Parathyroid adenoma (tissue), 2 donors: ENCODE measurements at regions not wholly inside any gene's neighbourhood (a gene's known extent, or its start where the extent isn't known, plus 50 kb on each side); places are given as distances from the start of the nearest gene placed in this dataset.

ENCODE experiments used
- H2AFZ ChIP-seq: fragments of 300-600 bp; sonication (generic); one replicate; pipeline ENCODE4 v1.7.0; 2017; ENCODE audit warnings: antibody characterized with exemption, mild to moderate bottlenecking
- H3K27ac ChIP-seq: fragments of 300-600 bp; sonication (generic); one replicate; pipeline ENCODE4 v1.7.0; 2017
- H3K27me3 ChIP-seq: fragments of 300-600 bp; sonication (generic); one replicate; pipeline ENCODE4 v1.7.0; 2017; ENCODE audit warnings: low read length; ENCODE audit not compliant: control insufficient read depth, insufficient read depth
- H3K36me3 ChIP-seq: fragments of 300-600 bp; sonication (generic); one replicate; pipeline ENCODE4 v1.7.0; 2017; ENCODE audit warnings: low read length; ENCODE audit not compliant: control insufficient read depth, insufficient read depth
- H3K4me1 ChIP-seq: fragments of 300-600 bp; sonication (generic); one replicate; pipeline ENCODE4 v1.7.0; 2017; ENCODE audit warnings: control low read depth
- H3K4me2 ChIP-seq: fragments of 300-600 bp; sonication (generic); one replicate; pipeline ENCODE4 v1.7.0; 2017; ENCODE audit warnings: low read length
- H3K4me3 ChIP-seq: fragments of 300-600 bp; sonication (generic); one replicate; pipeline ENCODE4 v1.7.0; 2017; ENCODE audit warnings: low read depth, low read length
- H3K79me2 ChIP-seq: fragments of 300-600 bp; sonication (generic); one replicate; pipeline ENCODE4 v1.7.0; 2017; ENCODE audit warnings: control low read depth
- H3K9ac ChIP-seq: fragments of 300-600 bp; sonication (generic); one replicate; pipeline ENCODE4 v1.7.0; 2017; ENCODE audit warnings: mild to moderate bottlenecking
- H3K9me3 ChIP-seq: fragments of 300-600 bp; sonication (generic); one replicate; pipeline ENCODE4 v1.7.0; 2017; ENCODE audit warnings: low read length; ENCODE audit not compliant: control insufficient read depth
- CTCF ChIP-seq: fragments of 300-600 bp; sonication (generic); IDR thresholded peaks from one replicate; pipeline ENCODE4 v1.7.0; 2017; ENCODE audit warnings: antibody characterized with exemption, mild to moderate bottlenecking
- donor health status: primary hyperparathyroidism.

- no peaks in the 10 kb centered on the region for H3K36me3 ChIP-seq
- no peak overlapping the region for H3K9ac ChIP-seq
- TF ChIP-seq CTCF: no peak
- H3K9me3 ChIP-seq: no peaks in the 10 kb centered on the region
- no peak overlapping the region for H3K27ac ChIP-seq
- H3K4me1 ChIP-seq: no peaks in the 10 kb centered on the region
- no peak overlapping the region for H3K4me2 ChIP-seq
- no peak overlapping the region for H2AFZ ChIP-seq
- H3K4me3 ChIP-seq: no peak overlapping the region
- no peaks in the 10 kb centered on the region for H3K79me2 ChIP-seq
- no peaks in the 10 kb centered on the region for H3K27me3 ChIP-seq
Measured at GRCh38 chr10:55266797-55267196, 465.8 kb upstream of the PCDH15 start.

GRCh38 chr10:55263327-55263726, 462.3 kb upstream of the PCDH15 start:
- H3K9ac ChIP-seq: no peak overlapping the region
- no peak for TF ChIP-seq CTCF
- H3K27me3 ChIP-seq: no peaks in the 10 kb centered on the region
- H3K4me3 ChIP-seq: no peak overlapping the region
- H2AFZ ChIP-seq: no peak overlapping the region
- H3K36me3 ChIP-seq: no peaks in the 10 kb centered on the region
- no peak overlapping the region for H3K4me2 ChIP-seq
- no peaks in the 10 kb centered on the region for H3K79me2 ChIP-seq
- H3K27ac ChIP-seq: no peak overlapping the region
- H3K9me3 ChIP-seq: no peaks in the 10 kb centered on the region
- H3K4me1 ChIP-seq: no peaks in the 10 kb centered on the region

GRCh38 chr10:55242544-55242943, 441.5 kb upstream of the PCDH15 start:
- H3K79me2 ChIP-seq: no peaks in the 10 kb centered on the region

GRCh38 chr10:55237462-55237861, 436.4 kb upstream of the PCDH15 start:
- Histone ChIP-seq H3K79me2 (no peaks in the 10 kb centered on the region), H3K27ac (no peak overlapping the region), H3K4me1 (no peaks in the 10 kb centered on the region), H3K9me3 (no peaks in the 10 kb centered on the region), H2AFZ (no peak overlapping the region), H3K9ac (no peak overlapping the region), H3K4me2 (no peak overlapping the region), H3K4me3 (no peak overlapping the region), H3K27me3 (no peaks in the 10 kb centered on the region), H3K36me3 (no peaks in the 10 kb centered on the region)
- no peak for TF ChIP-seq CTCF

More at GRCh38 chr10:55242544-55242943, 441.5 kb upstream of the PCDH15 start:
- no peak for TF ChIP-seq CTCF
- no peak overlapping the region for H2AFZ ChIP-seq
- no peaks in the 10 kb centered on the region for H3K9me3 ChIP-seq
- no peaks in the 10 kb centered on the region for H3K36me3 ChIP-seq
- no peak overlapping the region for H3K27ac ChIP-seq
- H3K4me1 ChIP-seq: no peaks in the 10 kb centered on the region
- no peak overlapping the region for H3K4me2 ChIP-seq
- no peak overlapping the region for H3K4me3 ChIP-seq
- H3K27me3 ChIP-seq: no peaks in the 10 kb centered on the region
- no peak overlapping the region for H3K9ac ChIP-seq

GRCh38 chr10:55233505-55233904, 432.5 kb upstream of the PCDH15 start:
- Histone ChIP-seq H3K9me3 (no peaks in the 10 kb centered on the region), H3K36me3 (no peaks in the 10 kb centered on the region), H3K4me2 (no peak overlapping the region), H2AFZ (no peak overlapping the region), H3K4me3 (no peak overlapping the region), H3K79me2 (no peaks in the 10 kb centered on the region), H3K4me1 (no peaks in the 10 kb centered on the region), H3K9ac (no peak overlapping the region), H3K27me3 (no peaks in the 10 kb centered on the region), H3K27ac (no peak overlapping the region)
- TF ChIP-seq CTCF: no peak
